Neural progenitor cell (in vitro differentiated cells): ENCODE measurements at regions not wholly inside any gene's neighbourhood (a gene's known extent, or its start where the extent isn't known, plus 50 kb on each side); places are given as distances from the start of the nearest gene placed in this dataset.

Source experiments
- EZH2 ChIP-seq: fragments of 200-600 bp; sonication (generic); IDR thresholded peaks from 2 replicates; pipeline ENCODE4 v1.6.1; 2017; ENCODE audit warnings: antibody characterized with exemption, mild to moderate bottlenecking, moderate library complexity
- EZH2phosphoT487 ChIP-seq: fragments of 200-600 bp; sonication (generic); IDR thresholded peaks from 2 replicates; pipeline ENCODE4 v1.6.1; 2017; ENCODE audit warnings: antibody characterized with exemption
- TF ChIP-seq, protein P1 (sequence below): fragments of 200-600 bp; sonication (generic); IDR thresholded peaks from 2 replicates; pipeline ENCODE4 v1.5.1; 2017; ENCODE audit warnings: antibody characterized with exemption, mild to moderate bottlenecking

DNA sequence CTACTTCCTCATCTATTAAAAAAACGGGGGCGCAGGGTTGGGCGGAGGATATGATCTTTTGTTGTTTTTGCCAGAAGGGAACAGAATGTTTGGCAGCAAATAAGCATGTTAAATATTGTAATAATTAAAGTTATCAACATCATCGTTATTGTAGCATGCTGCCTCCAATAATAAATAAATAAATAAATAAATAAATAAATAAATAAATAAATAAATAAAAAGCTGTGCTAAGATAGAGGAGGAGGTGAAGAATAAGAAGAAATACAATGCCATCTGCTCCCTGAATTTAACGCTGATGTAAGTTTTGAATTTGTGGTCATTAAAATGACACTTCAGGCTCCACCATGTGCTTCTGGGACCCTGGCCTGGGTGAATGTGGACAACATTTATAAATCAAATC, 508.0 kb upstream of the TNC start:
- TF ChIP-seq, protein P1, sequence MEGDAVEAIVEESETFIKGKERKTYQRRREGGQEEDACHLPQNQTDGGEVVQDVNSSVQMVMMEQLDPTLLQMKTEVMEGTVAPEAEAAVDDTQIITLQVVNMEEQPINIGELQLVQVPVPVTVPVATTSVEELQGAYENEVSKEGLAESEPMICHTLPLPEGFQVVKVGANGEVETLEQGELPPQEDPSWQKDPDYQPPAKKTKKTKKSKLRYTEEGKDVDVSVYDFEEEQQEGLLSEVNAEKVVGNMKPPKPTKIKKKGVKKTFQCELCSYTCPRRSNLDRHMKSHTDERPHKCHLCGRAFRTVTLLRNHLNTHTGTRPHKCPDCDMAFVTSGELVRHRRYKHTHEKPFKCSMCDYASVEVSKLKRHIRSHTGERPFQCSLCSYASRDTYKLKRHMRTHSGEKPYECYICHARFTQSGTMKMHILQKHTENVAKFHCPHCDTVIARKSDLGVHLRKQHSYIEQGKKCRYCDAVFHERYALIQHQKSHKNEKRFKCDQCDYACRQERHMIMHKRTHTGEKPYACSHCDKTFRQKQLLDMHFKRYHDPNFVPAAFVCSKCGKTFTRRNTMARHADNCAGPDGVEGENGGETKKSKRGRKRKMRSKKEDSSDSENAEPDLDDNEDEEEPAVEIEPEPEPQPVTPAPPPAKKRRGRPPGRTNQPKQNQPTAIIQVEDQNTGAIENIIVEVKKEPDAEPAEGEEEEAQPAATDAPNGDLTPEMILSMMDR: no peak
- no peak for TF ChIP-seq EZH2
- no peak for TF ChIP-seq EZH2phosphoT487
